Right lung (tissue), 2 donors: ENCODE measurements at regions not wholly inside any gene's neighbourhood (a gene's known extent, or its start where the extent isn't known, plus 50 kb on each side); places are given as distances from the start of the nearest gene placed in this dataset.
A peak's percentile ranks its signal among the peaks of the same experiment; 100 is the strongest.

Experiments
- DNase-seq, 2 donors: peaks; one replicate each; pipeline ENCODE4 v3.0.0-alpha.2; 2013

DNA sequence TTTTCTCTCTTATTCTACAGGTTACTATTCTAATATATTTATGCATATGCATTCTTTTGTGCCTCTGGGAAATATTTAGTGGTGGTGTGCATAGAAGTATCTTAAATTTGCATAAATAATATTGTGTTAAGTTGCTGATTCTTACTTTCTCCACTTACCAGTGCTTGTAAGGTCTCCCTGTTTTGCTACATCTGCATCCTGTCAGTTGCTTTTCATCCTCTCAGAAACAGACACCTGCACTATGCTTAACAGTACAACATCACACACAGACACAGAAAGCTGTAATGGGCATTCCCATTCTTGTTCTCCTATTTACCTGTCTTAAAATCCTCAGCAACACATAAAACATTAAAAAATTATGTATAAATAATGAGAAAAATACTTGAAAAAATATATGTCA lies 713.3 kb upstream of the RGMB start:
- DNase-seq = no peak

DNA sequence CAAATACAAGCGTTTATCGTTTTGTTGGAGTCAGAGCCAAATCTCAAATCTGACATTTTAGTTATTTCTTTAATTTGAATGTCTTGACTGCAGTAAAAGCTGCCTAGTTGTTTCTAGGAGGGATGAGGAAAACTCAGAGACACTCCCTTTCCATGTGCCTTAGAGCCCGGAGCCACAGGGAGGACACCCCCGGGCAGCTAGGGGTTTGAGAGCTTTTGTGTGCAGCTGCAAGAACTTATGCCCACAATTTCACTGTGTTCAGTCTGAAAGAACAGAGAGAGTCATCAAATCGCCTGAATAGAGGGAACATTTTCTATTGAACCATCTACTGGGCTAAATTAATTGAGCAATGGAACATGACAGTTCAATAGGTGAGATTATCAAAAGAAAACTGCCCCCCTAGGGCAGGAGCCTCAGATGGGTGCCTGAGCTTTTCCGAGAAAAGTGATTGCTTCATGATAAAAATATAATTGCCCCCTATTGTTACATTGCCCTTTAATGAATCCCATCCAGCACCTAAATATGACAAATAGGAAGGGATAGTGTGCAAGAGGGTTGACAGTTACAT lies 709.3 kb upstream of the RGMB start:
- no peak for DNase-seq

DNA sequence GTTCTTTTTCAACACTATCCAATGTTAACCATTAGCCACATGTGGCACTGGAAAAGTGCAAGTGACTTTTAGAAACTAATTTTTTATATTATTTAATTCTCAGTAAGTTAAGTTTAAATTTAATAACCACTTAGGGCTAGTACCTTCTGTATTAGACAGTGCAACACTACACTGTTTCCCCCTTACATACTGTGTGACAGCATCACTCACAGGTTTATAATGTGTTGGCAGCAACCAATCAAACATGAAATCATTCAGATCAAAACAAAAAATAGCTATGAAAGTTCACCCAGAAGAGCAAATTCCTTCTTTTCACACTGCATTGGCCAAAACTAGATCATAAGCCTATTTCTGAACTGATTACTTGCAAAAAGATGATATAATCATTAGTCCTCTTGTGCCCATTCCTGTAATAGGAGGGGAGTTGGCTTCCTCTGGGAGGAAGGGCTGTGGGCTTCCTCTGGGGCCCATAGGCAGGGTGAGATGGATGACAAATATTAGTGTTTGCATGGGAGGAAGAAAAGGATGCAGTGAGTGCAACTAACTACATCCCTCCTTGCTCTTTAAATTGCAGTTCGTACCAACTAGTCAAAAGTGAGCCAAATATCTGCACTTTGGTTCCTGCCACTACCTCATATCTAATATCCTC lies 708.1 kb upstream of the RGMB start:
- no peak for DNase-seq

DNA sequence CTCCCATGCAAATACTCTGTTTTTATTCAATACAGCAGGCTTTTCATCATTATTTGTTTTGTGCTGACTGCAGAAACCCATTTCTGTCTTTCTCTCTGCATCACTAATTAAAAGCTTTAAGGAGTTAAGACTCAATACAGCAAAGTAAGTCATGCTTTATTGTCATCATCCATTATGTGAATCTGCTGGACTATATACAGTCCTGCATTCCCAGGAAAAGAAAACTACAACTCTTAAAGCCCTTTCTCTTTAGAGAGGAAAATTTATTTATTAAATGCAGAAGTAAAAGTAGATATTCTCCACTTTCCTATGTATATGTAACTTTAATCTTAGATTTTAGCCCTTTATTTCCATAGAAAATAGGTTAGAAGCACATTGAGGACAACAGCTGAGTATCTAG lies 706.6 kb upstream of the RGMB start:
- no peak for DNase-seq

- DNase-seq = no peak
Observed at GRCh38 chr5:98069876-98070512, 703.5 kb upstream of the RGMB start.

GRCh38 chr5:98072921-98073320 lies 700.5 kb upstream of the RGMB start:
- no peak for DNase-seq

DNA sequence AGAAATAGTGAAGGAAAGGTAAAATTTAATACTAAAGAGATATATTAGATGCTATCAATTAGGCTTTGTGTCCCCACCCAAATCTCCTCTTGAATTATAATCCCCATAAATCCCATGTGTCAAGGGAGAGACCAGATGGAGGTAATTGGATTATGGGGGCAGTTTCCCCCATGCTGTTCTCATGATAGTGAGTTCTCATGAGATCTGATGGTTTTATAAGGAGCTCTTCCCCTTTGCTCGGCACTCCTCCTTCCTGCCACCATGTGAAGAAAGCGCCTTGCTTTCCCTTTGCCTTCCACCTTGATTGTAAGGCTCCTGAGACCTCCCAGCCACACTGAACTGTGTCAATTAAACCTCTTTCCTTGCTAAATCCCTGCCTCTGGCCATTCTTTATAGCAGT lies 697.0 kb upstream of the RGMB start:
- DNase-seq = no peak

DNA sequence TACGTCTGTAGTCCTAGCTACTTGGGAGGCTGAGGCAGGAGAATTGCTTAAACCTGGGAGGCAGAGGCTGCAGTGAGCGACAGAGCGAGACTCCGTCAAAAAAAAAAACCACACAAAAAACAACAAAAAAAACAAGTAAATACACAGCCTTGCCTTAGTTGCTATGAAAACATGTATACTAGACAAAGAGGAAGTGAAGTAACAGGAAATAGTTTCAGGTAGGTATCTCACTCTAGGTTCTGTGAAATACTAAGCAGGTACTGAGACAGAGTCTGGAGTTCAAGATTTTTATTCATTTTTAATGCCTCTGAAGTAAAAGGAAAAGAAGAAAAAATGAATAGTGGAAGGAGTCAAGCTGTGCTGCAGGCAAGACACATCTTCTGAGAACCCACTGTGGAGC lies 687.9 kb upstream of the RGMB start:
- no peak for DNase-seq

- no peak for DNase-seq
Observed at GRCh38 chr5:98095072-98095471, 678.4 kb upstream of the RGMB start.

DNA sequence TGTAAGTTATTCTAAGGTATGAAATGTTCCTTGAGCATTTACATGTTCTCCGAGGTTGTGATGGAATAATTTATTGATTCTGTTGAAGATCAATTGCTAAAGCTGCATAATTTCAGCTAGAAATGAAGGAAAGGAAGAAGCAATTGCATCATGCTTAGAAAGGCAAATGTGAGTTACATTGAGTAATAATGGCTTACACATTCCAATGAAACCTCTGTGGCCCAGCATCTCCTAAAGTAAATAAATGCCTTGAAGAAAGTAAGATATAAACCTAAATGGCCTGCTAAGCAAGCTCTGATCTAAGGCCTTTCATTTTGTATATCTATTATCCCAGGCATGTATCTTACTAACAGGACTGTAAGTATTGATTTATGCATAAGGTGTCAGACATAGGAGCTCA lies 677.3 kb upstream of the RGMB start:
- DNase-seq = no peak

GRCh38 chr5:98099448-98100105 lies 673.9 kb upstream of the RGMB start:
- DNase-seq = no peak

GRCh38 chr5:98101131-98101530 lies 672.3 kb upstream of the RGMB start:
- DNase-seq = no peak

- no peak for DNase-seq
Observed at GRCh38 chr5:98102936-98103335, 670.5 kb upstream of the RGMB start.

- DNase-seq = no peak
Observed at GRCh38 chr5:98103807-98104206, 669.7 kb upstream of the RGMB start.

DNA sequence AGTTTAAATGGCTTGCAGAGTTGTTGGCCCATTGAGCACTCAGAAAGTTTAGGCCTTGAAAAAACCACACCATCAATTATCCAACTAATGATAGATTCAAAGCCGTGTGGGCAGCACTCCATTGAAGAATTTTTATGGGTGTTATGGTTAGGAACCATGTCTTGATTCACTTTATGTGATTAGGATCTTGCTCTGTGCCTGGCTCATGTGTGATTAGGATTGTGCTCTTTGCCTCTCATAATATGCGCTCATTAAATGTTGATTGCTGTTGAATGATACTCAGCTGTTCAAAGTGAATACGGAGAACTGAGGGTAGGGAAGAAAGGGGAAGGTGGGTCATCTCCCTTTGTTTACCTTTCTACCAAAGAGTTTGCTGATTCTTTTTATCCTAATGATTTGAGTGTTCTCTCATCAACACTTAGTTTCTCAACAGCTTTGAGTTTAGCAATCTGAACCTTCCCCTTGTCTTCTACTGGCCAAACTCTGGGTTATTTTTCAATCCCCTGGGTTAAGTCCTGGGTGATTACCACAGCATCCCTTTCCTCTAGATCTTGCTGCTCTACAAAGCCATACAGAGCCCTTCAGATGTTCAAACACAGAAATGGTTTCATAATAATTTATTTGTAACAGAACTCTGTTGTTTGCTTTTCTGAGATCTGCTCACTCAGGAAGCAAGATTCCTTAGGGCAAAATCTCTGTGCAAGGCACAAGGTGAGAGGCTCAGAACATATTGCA lies 668.8 kb upstream of the RGMB start:
- no peak for DNase-seq

- no peak for DNase-seq
Observed at GRCh38 chr5:98105681-98106080, 667.8 kb upstream of the RGMB start.

GRCh38 chr5:98106116-98107031 lies 667.1 kb upstream of the RGMB start:
- DNase-seq = peak; percentile 50 to 63

DNA sequence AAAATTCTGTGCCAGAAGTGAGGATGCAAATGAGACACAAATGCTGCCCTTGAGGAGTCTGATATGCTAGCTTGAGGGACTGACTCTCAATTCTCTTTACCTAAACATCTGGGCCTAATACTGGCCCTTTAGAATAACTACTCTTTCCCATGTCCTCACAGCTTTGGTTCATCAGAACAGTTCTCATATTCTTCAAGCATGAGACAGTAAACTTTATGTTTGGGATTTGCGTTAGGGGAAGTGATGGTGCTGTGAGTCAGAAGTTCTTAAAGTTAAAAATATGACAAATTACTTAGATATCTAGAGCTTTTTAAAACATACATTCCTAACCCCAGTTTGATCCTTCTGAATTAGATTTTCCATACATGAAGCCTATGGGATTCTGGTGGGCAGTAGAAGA lies 665.0 kb upstream of the RGMB start:
- no peak for DNase-seq

DNA sequence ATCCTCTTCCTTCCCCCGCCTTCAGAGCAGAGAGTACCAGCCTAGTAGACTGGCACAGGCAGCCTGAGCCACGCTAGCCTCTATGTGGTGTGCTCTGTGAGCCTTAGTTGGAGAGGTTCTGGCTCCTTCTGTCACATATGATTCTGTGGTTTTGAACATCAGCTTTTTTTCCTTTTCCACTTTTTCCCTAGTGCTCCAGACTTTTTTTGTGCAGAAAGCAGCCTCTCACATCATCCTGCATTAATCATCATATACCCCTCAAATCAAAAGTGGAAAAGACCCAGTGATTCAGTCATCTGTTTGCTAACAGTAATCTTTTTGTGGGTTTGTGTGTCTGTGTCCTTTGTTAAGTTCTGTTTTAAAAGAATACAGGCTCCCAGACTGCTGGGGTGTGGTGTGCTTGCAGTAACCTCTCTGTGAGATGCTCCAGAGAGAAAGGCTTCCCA lies 663.9 kb upstream of the RGMB start:
- DNase-seq = no peak

- DNase-seq = peak in 1 of 2 donors; percentile 9
Observed at GRCh38 chr5:98110282-98110691, 663.2 kb upstream of the RGMB start.

GRCh38 chr5:98110791-98111190 lies 662.7 kb upstream of the RGMB start:
- DNase-seq = no peak
